Activated CD4-positive, alpha-beta T cell treated with anti-CD3 and anti-CD28 coated beads, Interleukin-2, amount 10 ng/mL, durations not matched to agents 7 days and 5 days (primary cell): ENCODE measurements at regions not wholly inside any gene's neighbourhood (a gene's known extent, or its start where the extent isn't known, plus 50 kb on each side); places are given as distances from the start of the nearest gene placed in this dataset.

ENCODE experiments used
- CTCF ChIA-PET: fragments of 350-600 bp; sonication (Branson Sonifier 250); formaldehyde crosslinking; loops from one replicate; lab custom pipeline; 2021; ENCODE audit warnings: antibody characterized with exemption; lab: Charles Lee
- POLR2A ChIA-PET: fragments of 350-600 bp; sonication (Branson Sonifier 250); formaldehyde crosslinking; loops from one replicate; lab custom pipeline; 2021; ENCODE audit warnings: antibody characterized with exemption; lab: Charles Lee
- DNase-seq: peaks from one replicate; pipeline ENCODE4 v3.0.0-alpha.2; 2020
- H3K27ac Mint-ChIP-seq: one replicate; pipeline ENCODE4 v1.8.0; 2021; ENCODE audit warnings: mild to moderate bottlenecking, moderate library complexity, mixed read lengths
- H3K27me3 Mint-ChIP-seq: one replicate; pipeline ENCODE4 v1.8.0; 2021; ENCODE audit warnings: mixed read lengths
- H3K36me3 Mint-ChIP-seq: one replicate; pipeline ENCODE4 v1.8.0; 2021; ENCODE audit warnings: low read depth, mixed read lengths
- H3K4me1 Mint-ChIP-seq: one replicate; pipeline ENCODE4 v1.8.0; 2021; ENCODE audit warnings: mixed read lengths
- H3K4me3 Mint-ChIP-seq: one replicate; pipeline ENCODE4 v1.8.0; 2021; ENCODE audit warnings: mild to moderate bottlenecking, moderate library complexity, mixed read lengths
- H3K9me3 Mint-ChIP-seq: one replicate; pipeline ENCODE4 v1.8.0; 2021; ENCODE audit warnings: mixed read lengths

GRCh38 chr3:159892801-159893200 is 95.8 kb upstream of the IL12A start:
- ChIA-PET CTCF (no interaction called here), POLR2A (no interaction called here)
- no peak for DNase-seq
- Mint-ChIP-seq H3K4me1 (no peaks in the 10 kb centered on the region), H3K36me3 (no peaks in the 10 kb centered on the region), H3K4me3 (no peak overlapping the region), H3K27me3 (peaks cover 29% of the 10 kb centered on the region), H3K9me3 (no peaks in the 10 kb centered on the region), H3K27ac (no peak overlapping the region)

DNA sequence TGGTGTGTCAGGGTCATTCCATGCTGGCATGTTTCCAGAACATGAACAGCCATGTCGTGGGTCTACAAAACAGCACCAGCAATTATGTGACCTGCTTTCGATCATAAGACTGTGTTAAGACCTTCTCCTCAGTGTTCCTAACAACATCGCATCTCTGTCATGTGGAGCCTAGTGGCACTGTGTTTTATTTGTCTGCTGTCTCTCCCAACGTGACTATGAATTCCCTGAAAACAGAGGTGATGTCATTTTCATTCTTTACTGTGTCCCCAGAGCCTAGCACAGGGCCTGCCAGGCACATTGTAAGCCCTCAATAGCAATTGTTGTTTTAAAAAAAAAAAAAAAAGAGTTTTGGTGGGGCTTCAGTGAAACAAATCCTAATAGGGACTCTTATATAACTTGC is 94.2 kb upstream of the IL12A start:
- H3K36me3 Mint-ChIP-seq = no peaks in the 10 kb centered on the region
- no peaks in the 10 kb centered on the region for H3K4me1 Mint-ChIP-seq
- no peaks in the 10 kb centered on the region for H3K9me3 Mint-ChIP-seq
- no peak overlapping the region for H3K27ac Mint-ChIP-seq
- H3K4me3 Mint-ChIP-seq = no peak overlapping the region
- no peak for DNase-seq
- H3K27me3 Mint-ChIP-seq = peaks cover 27% of the 10 kb centered on the region
- ChIA-PET POLR2A (no interaction called here), CTCF (interaction anchor here (0.7 kb wide), 1 partner anchor 11 kb away, joined by 3 read pairs; no protein-coding TSS in a partner anchor)

GRCh38 chr3:159895430-159895829 is 93.2 kb upstream of the IL12A start:
- H3K27ac Mint-ChIP-seq = no peak overlapping the region
- CTCF ChIA-PET = interaction anchor here (1.0 kb wide), 2 partner anchors 9 to 141 kb away, joined by 3 read pairs; no protein-coding TSS in a partner anchor
- no peaks in the 10 kb centered on the region for H3K9me3 Mint-ChIP-seq
- H3K27me3 Mint-ChIP-seq = peaks cover 25% of the 10 kb centered on the region
- POLR2A ChIA-PET = interaction anchor here (0.5 to 0.6 kb wide), 2 partner anchors 12 to 111 kb away, joined by 3 to 11 read pairs; no protein-coding TSS in a partner anchor
- H3K4me3 Mint-ChIP-seq = no peak overlapping the region
- no peaks in the 10 kb centered on the region for H3K36me3 Mint-ChIP-seq
- no peaks in the 10 kb centered on the region for H3K4me1 Mint-ChIP-seq
- DNase-seq = no peak

- POLR2A ChIA-PET = no interaction called here
- CTCF ChIA-PET = interaction anchor here (1.0 kb wide), 1 partner anchor 139 kb away, joined by 3 read pairs; no protein-coding TSS in a partner anchor
- Mint-ChIP-seq H3K4me1 (no peaks in the 10 kb centered on the region), H3K36me3 (no peaks in the 10 kb centered on the region), H3K4me3 (no peak overlapping the region), H3K27ac (no peak overlapping the region), H3K9me3 (no peaks in the 10 kb centered on the region), H3K27me3 (peaks cover 28% of the 10 kb centered on the region)
- no peak for DNase-seq
These were observed 92.1 kb upstream of the IL12A start for GRCh38 chr3:159896543-159896942.

DNA sequence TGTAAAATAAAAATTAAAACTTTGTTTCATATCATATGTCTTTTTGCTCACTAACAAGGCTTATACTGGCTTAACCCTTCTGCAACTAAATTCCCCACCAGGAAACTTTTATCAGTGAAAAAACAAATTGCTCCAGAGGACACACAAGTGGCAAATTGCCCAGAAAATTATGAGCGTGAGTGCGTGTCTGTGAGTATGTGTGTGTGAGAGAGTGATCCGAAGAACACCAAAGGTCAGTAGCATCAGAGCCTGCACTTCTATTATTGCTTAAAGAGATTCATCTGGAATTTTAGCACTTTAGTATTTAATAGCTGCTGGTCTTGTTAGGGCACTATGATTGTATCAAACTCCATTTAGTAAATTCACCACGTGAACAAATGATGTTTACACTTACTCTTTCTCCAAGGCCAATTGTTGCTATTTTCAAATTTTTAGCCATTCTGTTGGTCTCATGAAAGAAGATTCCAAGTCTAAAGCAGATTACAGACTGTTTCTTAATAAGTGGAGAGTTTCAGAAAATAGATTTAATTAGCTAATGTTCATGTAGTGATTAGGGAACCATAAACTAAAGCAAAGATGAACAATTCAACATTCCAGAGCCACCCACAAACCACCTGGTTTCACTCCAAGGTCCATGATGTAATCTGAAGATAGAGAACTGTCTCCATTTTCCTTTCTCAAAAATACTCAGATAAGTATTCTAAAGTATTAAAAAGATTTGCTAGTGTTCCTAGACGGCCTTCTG is 91.1 kb upstream of the IL12A start:
- Mint-ChIP-seq H3K4me1 (no peaks in the 10 kb centered on the region), H3K9me3 (no peaks in the 10 kb centered on the region), H3K27me3 (peaks cover 24% of the 10 kb centered on the region), H3K36me3 (no peaks in the 10 kb centered on the region), H3K4me3 (no peak overlapping the region), H3K27ac (no peak overlapping the region)
- ChIA-PET POLR2A (no interaction called here), CTCF (interaction anchor here (1.1 to 1.9 kb wide), 2 partner anchors 11 to 15 kb away, joined by 4 to 6 read pairs; no protein-coding TSS in a partner anchor)
- DNase-seq = no peak

DNA sequence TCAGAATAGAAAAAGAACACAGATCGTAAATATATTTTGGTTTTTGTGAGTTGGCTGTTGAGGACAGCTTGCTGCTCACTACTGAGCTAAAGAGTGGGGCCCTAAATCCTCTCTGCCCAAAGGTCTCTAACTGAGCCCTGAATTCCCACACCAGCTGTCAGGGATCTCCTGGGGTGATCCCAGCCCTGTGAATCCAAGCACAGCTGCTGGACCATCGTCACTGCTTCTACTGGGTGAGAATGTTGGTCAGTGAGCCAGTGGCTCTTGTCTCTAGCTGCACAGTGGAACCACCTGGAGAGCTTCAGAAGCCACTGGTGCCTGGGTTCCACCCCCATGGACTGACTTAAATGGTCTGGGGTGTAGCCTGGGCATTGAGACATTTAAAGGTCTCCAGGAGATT is 90.5 kb upstream of the IL12A start:
- Mint-ChIP-seq H3K9me3 (no peaks in the 10 kb centered on the region), H3K4me1 (no peaks in the 10 kb centered on the region), H3K27ac (no peak overlapping the region), H3K36me3 (no peaks in the 10 kb centered on the region), H3K27me3 (peaks cover 26% of the 10 kb centered on the region), H3K4me3 (no peak overlapping the region)
- no peak for DNase-seq
- POLR2A ChIA-PET = no interaction called here
- CTCF ChIA-PET = interaction anchor here (0.7 to 1.9 kb wide), 4 partner anchors 12 to 682 kb away, joined by 3 to 6 read pairs (median 4); no protein-coding TSS in a partner anchor

GRCh38 chr3:159899166-159899565 is 89.5 kb upstream of the IL12A start:
- DNase-seq = no peak
- Mint-ChIP-seq H3K4me3 (no peak overlapping the region), H3K4me1 (no peaks in the 10 kb centered on the region), H3K36me3 (no peaks in the 10 kb centered on the region), H3K27ac (no peak overlapping the region), H3K9me3 (no peaks in the 10 kb centered on the region), H3K27me3 (peaks cover 24% of the 10 kb centered on the region)
- POLR2A ChIA-PET = no interaction called here
- CTCF ChIA-PET = interaction anchor here (1.2 kb wide), 1 partner anchor 104 kb away, joined by 5 read pairs; no protein-coding TSS in a partner anchor

GRCh38 chr3:159902546-159903314 is 85.9 kb upstream of the IL12A start:
- DNase-seq = no peak
- H3K9me3 Mint-ChIP-seq = no peaks in the 10 kb centered on the region
- H3K4me1 Mint-ChIP-seq = no peaks in the 10 kb centered on the region
- no peak overlapping the region for H3K4me3 Mint-ChIP-seq
- H3K27me3 Mint-ChIP-seq = peaks cover 26% of the 10 kb centered on the region
- H3K27ac Mint-ChIP-seq = no peak overlapping the region
- POLR2A ChIA-PET = no interaction called here
- CTCF ChIA-PET = no interaction called here
- H3K36me3 Mint-ChIP-seq = no peaks in the 10 kb centered on the region

- Mint-ChIP-seq H3K4me3 (no peak overlapping the region), H3K27me3 (peaks cover 26% of the 10 kb centered on the region), H3K36me3 (no peaks in the 10 kb centered on the region), H3K27ac (no peak overlapping the region), H3K9me3 (no peaks in the 10 kb centered on the region), H3K4me1 (no peaks in the 10 kb centered on the region)
- CTCF ChIA-PET = interaction anchor here (0.9 kb wide), 1 partner anchor 71 kb away, joined by 3 read pairs; no protein-coding TSS in a partner anchor
- POLR2A ChIA-PET = no interaction called here
- DNase-seq = no peak
These were observed 84.2 kb upstream of the IL12A start for GRCh38 chr3:159904455-159904854.

GRCh38 chr3:159904911-159905310 is 83.7 kb upstream of the IL12A start:
- ChIA-PET CTCF (interaction anchor here (0.9 kb wide), 1 partner anchor 71 kb away, joined by 3 read pairs; no protein-coding TSS in a partner anchor), POLR2A (no interaction called here)
- Mint-ChIP-seq H3K27me3 (peaks cover 26% of the 10 kb centered on the region), H3K36me3 (no peaks in the 10 kb centered on the region), H3K27ac (no peak overlapping the region), H3K4me3 (no peak overlapping the region), H3K9me3 (no peaks in the 10 kb centered on the region), H3K4me1 (no peaks in the 10 kb centered on the region)
- no peak for DNase-seq

- CTCF ChIA-PET = no interaction called here
- Mint-ChIP-seq H3K27ac (no peak overlapping the region), H3K9me3 (no peaks in the 10 kb centered on the region), H3K4me3 (no peak overlapping the region), H3K4me1 (peaks cover 14% of the 10 kb centered on the region), H3K27me3 (peaks cover 13% of the 10 kb centered on the region), H3K36me3 (peaks cover 5% of the 10 kb centered on the region)
- POLR2A ChIA-PET = no interaction called here
- DNase-seq = no peak
These were observed 80.8 kb upstream of the IL12A start for GRCh38 chr3:159907828-159908227.

DNA sequence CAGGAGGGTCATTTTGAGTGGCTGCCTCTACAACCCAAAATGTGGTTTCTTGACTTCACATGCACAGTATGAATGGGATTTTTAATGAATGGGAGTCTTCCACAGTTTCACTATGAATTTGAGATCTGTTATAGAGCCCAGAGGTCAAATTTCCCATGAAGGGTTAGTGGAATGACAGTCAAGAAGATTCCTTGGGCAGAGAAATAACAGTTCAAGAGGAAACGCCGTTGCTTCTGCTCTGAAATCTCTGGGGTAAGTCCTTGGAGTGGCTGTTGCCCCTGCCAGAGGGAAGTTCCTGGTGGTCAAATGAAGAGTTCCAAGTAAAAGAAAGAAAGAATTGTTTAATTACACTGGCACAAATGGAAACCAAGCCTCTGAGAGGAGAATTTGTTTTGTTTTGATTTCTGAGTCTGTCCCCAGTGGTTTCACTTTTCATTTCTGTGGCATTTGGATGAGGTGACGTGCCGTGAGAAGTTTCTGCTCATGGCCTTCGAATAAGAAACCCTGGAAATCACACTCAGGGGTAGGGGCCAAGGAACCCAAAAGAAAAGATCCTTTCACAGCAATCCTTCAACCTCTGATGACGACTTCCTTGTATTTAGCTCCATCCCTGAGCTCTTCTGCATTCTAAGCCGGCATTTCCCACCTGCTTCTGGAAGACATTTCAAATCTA is 77.5 kb upstream of the IL12A start:
- Mint-ChIP-seq H3K27me3 (peaks cover 6% of the 10 kb centered on the region), H3K36me3 (peaks cover 5% of the 10 kb centered on the region), H3K27ac (peak overlapping the region; percentile 88), H3K9me3 (no peaks in the 10 kb centered on the region), H3K4me3 (peak overlapping the region; percentile 63), H3K4me1 (peaks cover 14% of the 10 kb centered on the region)
- DNase-seq = peak; percentile 45
- POLR2A ChIA-PET = no interaction called here
- CTCF ChIA-PET = interaction anchor here (0.8 to 1.2 kb wide), 2 partner anchors 22 to 78 kb away, joined by 3 read pairs; partner anchors contain the start of gene IL12A
